ENCODE measurements at regions not wholly inside any gene's neighbourhood (a gene's known extent, or its start where the extent isn't known, plus 50 kb on each side); places are given as distances from the start of the nearest gene placed in this dataset.

GRCh38 chr4:58081356-58081755 is 971.2 kb upstream of the IGFBP7 start:
- no peak overlapping the region for H4K5ac ChIP-seq (ENCODE audit: low read length)
- H3K79me2 ChIP-seq (ENCODE audit: control insufficient read depth, insufficient read depth, low read length) = no peaks in the 10 kb centered on the region
- no peak overlapping the region for H3K9ac ChIP-seq (ENCODE audit: low read length)
- DNase-seq = no peak
- no peak overlapping the region for H3K23ac ChIP-seq (ENCODE audit: low read length)
- no peak overlapping the region for H2AK5ac ChIP-seq (ENCODE audit: low read length)
- H3K79me1 ChIP-seq (ENCODE audit: low read length) = no peaks in the 10 kb centered on the region
- H3K18ac ChIP-seq (ENCODE audit: low read length) = no peak overlapping the region
- H3K56ac ChIP-seq (ENCODE audit: low read length) = no peak overlapping the region
- H3K36me3 ChIP-seq (ENCODE audit: control insufficient read depth, insufficient read depth, low read length) = no peaks in the 10 kb centered on the region
- no peaks in the 10 kb centered on the region for H3K27me3 ChIP-seq (ENCODE audit: insufficient read depth, low read length, poor library complexity)
- no peak overlapping the region for H4K8ac ChIP-seq (ENCODE audit: low read depth, low read length)
- no peak overlapping the region for H3K4me2 ChIP-seq (ENCODE audit: low read length)
- no peak overlapping the region for H2BK5ac ChIP-seq (ENCODE audit: low read length)
- no peak overlapping the region for H3K27ac ChIP-seq (ENCODE audit: low read depth, low read length)
- no peak overlapping the region for H2BK15ac ChIP-seq (replicated peaks; ENCODE audit: low read depth)
- H2BK120ac ChIP-seq (ENCODE audit: low read depth, low read length) = no peak overlapping the region
- no peak overlapping the region for H3K4ac ChIP-seq (ENCODE audit: low read depth, low read length)
- no peaks in the 10 kb centered on the region for H3K4me1 ChIP-seq (ENCODE audit: control insufficient read depth, low read depth, low read length)
- H3K4me3 ChIP-seq (ENCODE audit: low read length) = no peak overlapping the region

- H3K4me3 ChIP-seq (ENCODE audit: low read length) = no peak overlapping the region
Measured at GRCh38 chr4:58075724-58076123, 965.5 kb upstream of the IGFBP7 start.

GRCh38 chr4:58074382-58074781 is 964.2 kb upstream of the IGFBP7 start:
- H2BK5ac ChIP-seq (ENCODE audit: low read length) = no peak overlapping the region
- no peak overlapping the region for H3K27ac ChIP-seq (ENCODE audit: low read depth, low read length)
- H2AK5ac ChIP-seq (ENCODE audit: low read length) = no peak overlapping the region
- no peak overlapping the region for H3K9ac ChIP-seq (ENCODE audit: low read length)
- H3K4ac ChIP-seq (ENCODE audit: low read depth, low read length) = no peak overlapping the region
- H2BK120ac ChIP-seq (ENCODE audit: low read depth, low read length) = no peak overlapping the region
- no peak overlapping the region for H4K5ac ChIP-seq (ENCODE audit: low read length)
- H3K23ac ChIP-seq (ENCODE audit: low read length) = no peak overlapping the region
- H3K4me1 ChIP-seq (ENCODE audit: control insufficient read depth, low read depth, low read length) = no peaks in the 10 kb centered on the region
- H3K4me3 ChIP-seq (ENCODE audit: low read length) = no peak overlapping the region
- H3K79me2 ChIP-seq (ENCODE audit: control insufficient read depth, insufficient read depth, low read length) = no peaks in the 10 kb centered on the region
- DNase-seq = no peak
- H3K56ac ChIP-seq (ENCODE audit: low read length) = no peak overlapping the region
- no peak overlapping the region for H3K18ac ChIP-seq (ENCODE audit: low read length)
- H2BK15ac ChIP-seq (replicated peaks; ENCODE audit: low read depth) = no peak overlapping the region
- WGBS (ENCODE audit: extremely low coverage, insufficient coverage, low lambda C conversion rate) = no CpG with 5 or more reads among the region's 1 CpG
- H3K36me3 ChIP-seq (ENCODE audit: control insufficient read depth, insufficient read depth, low read length) = no peaks in the 10 kb centered on the region
- no peaks in the 10 kb centered on the region for H3K79me1 ChIP-seq (ENCODE audit: low read length)
- H3K27me3 ChIP-seq (ENCODE audit: insufficient read depth, low read length, poor library complexity) = no peaks in the 10 kb centered on the region
- no peak overlapping the region for H4K8ac ChIP-seq (ENCODE audit: low read depth, low read length)
- no peak overlapping the region for H3K4me2 ChIP-seq (ENCODE audit: low read length)

More at GRCh38 chr4:58075724-58076123, 965.5 kb upstream of the IGFBP7 start:
- Histone ChIP-seq H3K27me3 (ENCODE audit: insufficient read depth, low read length, poor library complexity) (no peaks in the 10 kb centered on the region), H2BK120ac (ENCODE audit: low read depth, low read length) (no peak overlapping the region), H3K18ac (ENCODE audit: low read length) (no peak overlapping the region), H4K8ac (ENCODE audit: low read depth, low read length) (no peak overlapping the region), H3K4me2 (ENCODE audit: low read length) (no peak overlapping the region), H3K79me2 (ENCODE audit: control insufficient read depth, insufficient read depth, low read length) (no peaks in the 10 kb centered on the region), H3K4me1 (ENCODE audit: control insufficient read depth, low read depth, low read length) (no peaks in the 10 kb centered on the region), H2AK5ac (ENCODE audit: low read length) (no peak overlapping the region), H2BK15ac (replicated peaks; ENCODE audit: low read depth) (no peak overlapping the region), H2BK5ac (ENCODE audit: low read length) (no peak overlapping the region), H3K27ac (ENCODE audit: low read depth, low read length) (no peak overlapping the region), H3K23ac (ENCODE audit: low read length) (no peak overlapping the region), H3K56ac (ENCODE audit: low read length) (no peak overlapping the region), H3K36me3 (ENCODE audit: control insufficient read depth, insufficient read depth, low read length) (no peaks in the 10 kb centered on the region), H3K9ac (ENCODE audit: low read length) (no peak overlapping the region), H3K4ac (ENCODE audit: low read depth, low read length) (no peak overlapping the region), H3K79me1 (ENCODE audit: low read length) (no peaks in the 10 kb centered on the region), H4K5ac (ENCODE audit: low read length) (no peak overlapping the region)
- DNase-seq = no peak

GRCh38 chr4:58070726-58071125 is 960.5 kb upstream of the IGFBP7 start:
- H3K4me1 ChIP-seq (ENCODE audit: control insufficient read depth, low read depth, low read length) = no peaks in the 10 kb centered on the region

GRCh38 chr4:58064653-58065052 is 954.5 kb upstream of the IGFBP7 start:
- no peaks in the 10 kb centered on the region for H3K79me1 ChIP-seq (ENCODE audit: low read length)
- no peaks in the 10 kb centered on the region for H3K4me1 ChIP-seq (ENCODE audit: control insufficient read depth, low read depth, low read length)
- H2BK120ac ChIP-seq (ENCODE audit: low read depth, low read length) = no peak overlapping the region
- no peak overlapping the region for H3K23ac ChIP-seq (ENCODE audit: low read length)
- no peak overlapping the region for H2BK5ac ChIP-seq (ENCODE audit: low read length)
- H3K36me3 ChIP-seq (ENCODE audit: control insufficient read depth, insufficient read depth, low read length) = no peaks in the 10 kb centered on the region
- H3K56ac ChIP-seq (ENCODE audit: low read length) = no peak overlapping the region
- no peak overlapping the region for H4K5ac ChIP-seq (ENCODE audit: low read length)
- H3K9ac ChIP-seq (ENCODE audit: low read length) = no peak overlapping the region
- H3K4ac ChIP-seq (ENCODE audit: low read depth, low read length) = no peak overlapping the region
- H2AK5ac ChIP-seq (ENCODE audit: low read length) = no peak overlapping the region
- H3K27me3 ChIP-seq (ENCODE audit: insufficient read depth, low read length, poor library complexity) = no peaks in the 10 kb centered on the region
- no peak overlapping the region for H3K4me3 ChIP-seq (ENCODE audit: low read length)
- H4K8ac ChIP-seq (ENCODE audit: low read depth, low read length) = no peak overlapping the region
- no CpG with 5 or more reads among the region's 3 CpGs for WGBS (ENCODE audit: extremely low coverage, insufficient coverage, low lambda C conversion rate)
- no peak overlapping the region for H3K18ac ChIP-seq (ENCODE audit: low read length)
- H3K79me2 ChIP-seq (ENCODE audit: control insufficient read depth, insufficient read depth, low read length) = no peaks in the 10 kb centered on the region
- no peak overlapping the region for H2BK15ac ChIP-seq (replicated peaks; ENCODE audit: low read depth)
- H3K4me2 ChIP-seq (ENCODE audit: low read length) = no peak overlapping the region
- DNase-seq = no peak
- no peak overlapping the region for H3K27ac ChIP-seq (ENCODE audit: low read depth, low read length)

More at GRCh38 chr4:58070726-58071125, 960.5 kb upstream of the IGFBP7 start:
- Histone ChIP-seq H3K56ac (ENCODE audit: low read length) (no peak overlapping the region), H3K79me1 (ENCODE audit: low read length) (no peaks in the 10 kb centered on the region), H3K4me2 (ENCODE audit: low read length) (no peak overlapping the region), H4K8ac (ENCODE audit: low read depth, low read length) (no peak overlapping the region), H3K9ac (ENCODE audit: low read length) (no peak overlapping the region), H2BK5ac (ENCODE audit: low read length) (no peak overlapping the region), H3K4me3 (ENCODE audit: low read length) (no peak overlapping the region), H3K27ac (ENCODE audit: low read depth, low read length) (no peak overlapping the region), H2BK120ac (ENCODE audit: low read depth, low read length) (no peak overlapping the region), H3K27me3 (ENCODE audit: insufficient read depth, low read length, poor library complexity) (no peaks in the 10 kb centered on the region), H3K4ac (ENCODE audit: low read depth, low read length) (no peak overlapping the region), H3K79me2 (ENCODE audit: control insufficient read depth, insufficient read depth, low read length) (no peaks in the 10 kb centered on the region), H3K36me3 (ENCODE audit: control insufficient read depth, insufficient read depth, low read length) (no peaks in the 10 kb centered on the region), H2BK15ac (replicated peaks; ENCODE audit: low read depth) (no peak overlapping the region), H3K23ac (ENCODE audit: low read length) (no peak overlapping the region), H2AK5ac (ENCODE audit: low read length) (no peak overlapping the region), H3K18ac (ENCODE audit: low read length) (no peak overlapping the region), H4K5ac (ENCODE audit: low read length) (no peak overlapping the region)
- DNase-seq = no peak

- no peak overlapping the region for H3K56ac ChIP-seq (ENCODE audit: low read length)
- no peak overlapping the region for H2BK120ac ChIP-seq (ENCODE audit: low read depth, low read length)
- H3K18ac ChIP-seq (ENCODE audit: low read length) = no peak overlapping the region
- no peak overlapping the region for H3K9ac ChIP-seq (ENCODE audit: low read length)
- no peak overlapping the region for H3K4me3 ChIP-seq (ENCODE audit: low read length)
- no peaks in the 10 kb centered on the region for H3K79me1 ChIP-seq (ENCODE audit: low read length)
- H4K8ac ChIP-seq (ENCODE audit: low read depth, low read length) = no peak overlapping the region
- no peaks in the 10 kb centered on the region for H3K27me3 ChIP-seq (ENCODE audit: insufficient read depth, low read length, poor library complexity)
- no peak overlapping the region for H2BK5ac ChIP-seq (ENCODE audit: low read length)
- H3K4me2 ChIP-seq (ENCODE audit: low read length) = no peak overlapping the region
- H3K79me2 ChIP-seq (ENCODE audit: control insufficient read depth, insufficient read depth, low read length) = no peaks in the 10 kb centered on the region
- no peak overlapping the region for H3K23ac ChIP-seq (ENCODE audit: low read length)
- no peaks in the 10 kb centered on the region for H3K36me3 ChIP-seq (ENCODE audit: control insufficient read depth, insufficient read depth, low read length)
- WGBS (ENCODE audit: extremely low coverage, insufficient coverage, low lambda C conversion rate) = no CpG with 5 or more reads among the region's 6 CpGs
- H4K5ac ChIP-seq (ENCODE audit: low read length) = no peak overlapping the region
- no peaks in the 10 kb centered on the region for H3K4me1 ChIP-seq (ENCODE audit: control insufficient read depth, low read depth, low read length)
- no peak overlapping the region for H2BK15ac ChIP-seq (replicated peaks; ENCODE audit: low read depth)
- H2AK5ac ChIP-seq (ENCODE audit: low read length) = no peak overlapping the region
- H3K4ac ChIP-seq (ENCODE audit: low read depth, low read length) = no peak overlapping the region
- DNase-seq = no peak
- no peak overlapping the region for H3K27ac ChIP-seq (ENCODE audit: low read depth, low read length)
Measured at GRCh38 chr4:58063404-58064160, 953.4 kb upstream of the IGFBP7 start.

Data from mesendoderm (in vitro differentiated cells).